Endothelial cell of umbilical vein (primary cell): ENCODE measurements at regions not wholly inside any gene's neighbourhood (a gene's known extent, or its start where the extent isn't known, plus 50 kb on each side); places are given as distances from the start of the nearest gene placed in this dataset.

Experiments used
- CTCF ChIP-seq, 2 donors: IDR thresholded peaks; 1 replicate in 1 of 2; 2 replicates in 1 of 2; pipeline ENCODE4 v1.5.1; 2011; ENCODE audit warnings: low read length in 2 of 2, mild to moderate bottlenecking in 2 of 2, moderate library complexity in 2 of 2, control low read depth in 1 of 2, inconsistent platforms in 1 of 2, low read depth in 1 of 2; ENCODE audit not compliant: insufficient read depth in 1 of 2; ENCODE audit errors: extremely low read depth in 1 of 2
- EZH2 ChIP-seq: IDR thresholded peaks from 2 replicates; pipeline ENCODE4 v1.6.1; 2012; ENCODE audit warnings: borderline replicate concordance, low read depth, mild to moderate bottlenecking, moderate library complexity, low read length, inconsistent platforms; ENCODE audit not compliant: severe bottlenecking
- MAX ChIP-seq: IDR thresholded peaks from 2 replicates; pipeline ENCODE4 v1.6.1; 2011; ENCODE audit not compliant: insufficient read depth, insufficient read length
- POLR2A ChIP-seq: IDR thresholded peaks from 2 replicates; pipeline ENCODE4 v1.6.1; 2012; ENCODE audit warnings: low read depth, mild to moderate bottlenecking, control low read depth, low read length
- POLR2AphosphoS5 ChIP-seq: IDR thresholded peaks from 2 replicates; pipeline ENCODE4 v1.6.1; 2012; ENCODE audit warnings: low read depth, mild to moderate bottlenecking, control low read depth, low read length, moderate library complexity; ENCODE audit not compliant: insufficient read depth

- TF ChIP-seq CTCF (IDR thresholded peaks at IDR 0.05; ENCODE audit: extremely low read depth in 1 of 2, insufficient read depth in 1 of 2, low read depth in 1 of 2, low read length in 2 of 2) (no peak), POLR2AphosphoS5 (no peak), POLR2A (no peak), EZH2 (no peak), MAX (no peak)
Measured at GRCh38 chr5:40098313-40098712, 581.4 kb upstream of the PTGER4 start.
